Erythroblast (primary cell): ENCODE measurements at regions not wholly inside any gene's neighbourhood (a gene's known extent, or its start where the extent isn't known, plus 50 kb on each side); places are given as distances from the start of the nearest gene placed in this dataset.

Experiments used
- GATA1 ChIP-seq: IDR thresholded peaks from 2 replicates; pipeline ENCODE4 v1.6.1; 2011; ENCODE audit warnings: low read depth, mild to moderate bottlenecking, control low read depth, low read length, moderate library complexity
- POLR2A ChIP-seq: IDR thresholded peaks from 2 replicates; pipeline ENCODE4 v1.6.1; 2011; ENCODE audit warnings: mild to moderate bottlenecking, low read length

GRCh38 chr20:22861990-22862389 lies 173.1 kb upstream of the SSTR4 start:
- TF ChIP-seq POLR2A (no peak), GATA1 (no peak)
